HEK293 (cell line): ENCODE measurements at regions not wholly inside any gene's neighbourhood (a gene's known extent, or its start where the extent isn't known, plus 50 kb on each side); places are given as distances from the start of the nearest gene placed in this dataset.

Source experiments
- CTCF ChIA-PET: fragments of 350-600 bp; formaldehyde crosslinking; extraction: SDS; loops from one replicate; lab custom pipeline; 2021; ENCODE audit warnings: antibody characterized with exemption; lab: Yijun Ruan, JAX
- POLR2A ChIA-PET: fragments of 300-600 bp; formaldehyde crosslinking; extraction: SDS; loops from one replicate; lab custom pipeline; 2020; ENCODE audit warnings: antibody characterized with exemption, inconsistent platforms; lab: Yijun Ruan, JAX
- H3K27ac ChIP-seq: fragments of 200-500 bp; sonication (Bioruptor generic); 2 replicates; pipeline ENCODE4 v1.5.1; 2014; ENCODE audit warnings: low read depth, low read length, control low read depth, inconsistent platforms; ENCODE audit errors: extremely low read depth
- H3K36me3 ChIP-seq, 2 experiments: fragments of 200-500 bp in 1 of 2; sonication (Bioruptor generic) in 1 of 2; 1 replicate in 1 of 2; 2 replicates in 1 of 2; pipeline ENCODE4 v1.5.1; 2014 to 2017; ENCODE audit warnings: inconsistent platforms in 2 of 2, low read length in 2 of 2; ENCODE audit not compliant: control insufficient read depth in 2 of 2, insufficient read depth in 1 of 2
- H3K4me1 ChIP-seq: fragments of 200-500 bp; sonication (Bioruptor generic); 2 replicates; pipeline ENCODE4 v1.5.1; 2014; ENCODE audit warnings: mild to moderate bottlenecking, low read length, inconsistent platforms; ENCODE audit not compliant: control insufficient read depth, insufficient read depth
- H3K4me3 ChIP-seq: 2 replicates; pipeline ENCODE4 v1.5.1; 2011; ENCODE audit warnings: low read depth, mild to moderate bottlenecking, control low read depth, low read length, moderate library complexity
- H3K9me3 ChIP-seq: fragments of 200-500 bp; sonication (Bioruptor generic); 2 replicates; pipeline ENCODE4 v1.5.1; 2014; ENCODE audit warnings: low read depth, low read length, inconsistent platforms; ENCODE audit not compliant: control insufficient read depth, insufficient read depth
- HOXA7 ChIP-seq: sonication (generic); formaldehyde crosslinking; IDR thresholded peaks from 2 replicates; pipeline ENCODE4 v1.8.1; 2022; ENCODE audit warnings: missing genetic modification reagents, borderline replicate concordance
- KLF10 ChIP-seq: fragments of 450-650 bp; IDR thresholded peaks from 2 replicates; pipeline ENCODE4 v1.5.1; 2018; ENCODE audit warnings: missing biosample characterization, mild to moderate bottlenecking, missing genetic modification characterization
- SCRT1 ChIP-seq: fragments of 450-650 bp; formaldehyde crosslinking; IDR thresholded peaks from 2 replicates; pipeline ENCODE4 v1.5.1; 2016; ENCODE audit warnings: missing biosample characterization, missing genetic modification characterization, borderline replicate concordance
- ZBTB1 ChIP-seq: fragments of 450-650 bp; formaldehyde crosslinking; IDR thresholded peaks from 2 replicates; pipeline ENCODE4 v1.5.1; 2016; ENCODE audit warnings: missing biosample characterization, missing genetic modification characterization
- ZBTB7A ChIP-seq: fragments of 450-650 bp; formaldehyde crosslinking; IDR thresholded peaks from 2 replicates; pipeline ENCODE4 v1.5.1; 2016; ENCODE audit warnings: low read depth, missing biosample characterization, missing genetic modification characterization
- ZFP41 ChIP-seq: fragments of 450-650 bp; formaldehyde crosslinking; IDR thresholded peaks from 2 replicates; pipeline ENCODE4 v1.5.1; 2016; ENCODE audit warnings: missing biosample characterization, missing genetic modification characterization, borderline replicate concordance
- ZNF155 ChIP-seq: fragments of 450-650 bp; formaldehyde crosslinking; IDR thresholded peaks from 2 replicates; pipeline ENCODE4 v1.5.1; 2016; ENCODE audit warnings: missing biosample characterization, missing genetic modification characterization
- ZNF19 ChIP-seq: fragments of 450-650 bp; formaldehyde crosslinking; IDR thresholded peaks from 2 replicates; pipeline ENCODE4; 2016; ENCODE audit warnings: missing biosample characterization, missing genetic modification characterization, low read depth
- ZNF214 ChIP-seq: fragments of 450-650 bp; formaldehyde crosslinking; IDR thresholded peaks from 2 replicates; pipeline ENCODE4 v1.5.1; 2017; ENCODE audit warnings: missing biosample characterization, mild to moderate bottlenecking, missing genetic modification characterization, borderline replicate concordance
- ZNF501 ChIP-seq: fragments of 450-650 bp; formaldehyde crosslinking; IDR thresholded peaks from 2 replicates; pipeline ENCODE4 v1.5.1; 2016; ENCODE audit warnings: missing biosample characterization, missing genetic modification characterization
- ZNF529 ChIP-seq: fragments of 450-650 bp; formaldehyde crosslinking; IDR thresholded peaks from 2 replicates; pipeline ENCODE4 v1.5.1; 2017; ENCODE audit warnings: missing genetic modification characterization, missing biosample characterization; ENCODE audit not compliant: insufficient replicate concordance
- ZNF544 ChIP-seq: fragments of 450-650 bp; formaldehyde crosslinking; IDR thresholded peaks from 2 replicates; pipeline ENCODE4 v1.5.0; 2017; ENCODE audit warnings: missing biosample characterization, missing genetic modification characterization
- ZNF555 ChIP-seq: fragments of 450-650 bp; formaldehyde crosslinking; conservative IDR thresholded peaks from 2 replicates; pipeline ENCODE4 v1.5.1; 2017; ENCODE audit warnings: missing biosample characterization, mild to moderate bottlenecking, missing genetic modification characterization, inconsistent platforms
- ZNF677 ChIP-seq: fragments of 450-650 bp; IDR thresholded peaks from 2 replicates; pipeline ENCODE4 v1.5.0; 2018; ENCODE audit warnings: missing biosample characterization, mild to moderate bottlenecking, missing genetic modification characterization, moderate library complexity
- ZSCAN23 ChIP-seq: fragments of 450-650 bp; formaldehyde crosslinking; IDR thresholded peaks from 2 replicates; pipeline ENCODE4 v1.5.1; 2016; ENCODE audit warnings: missing biosample characterization, missing genetic modification characterization
- TF ChIP-seq, protein P1 (sequence below): fragments of 450-650 bp; formaldehyde crosslinking; IDR thresholded peaks from 2 replicates; pipeline ENCODE4 v1.5.1; 2017; ENCODE audit warnings: missing biosample characterization, mild to moderate bottlenecking, missing genetic modification characterization, moderate library complexity
- TF ChIP-seq, protein P2 (sequence below): fragments of 450-650 bp; formaldehyde crosslinking; IDR thresholded peaks from 2 replicates; pipeline ENCODE4 v1.5.1; 2016; ENCODE audit warnings: missing biosample characterization, missing genetic modification characterization, low read depth
- TF ChIP-seq, protein P3 (sequence below): fragments of 450-650 bp; formaldehyde crosslinking; IDR thresholded peaks from 2 replicates; pipeline ENCODE4 v1.5.1; 2016; ENCODE audit warnings: missing biosample characterization, missing genetic modification characterization
- TF ChIP-seq, protein P4 (sequence below): fragments of 450-650 bp; formaldehyde crosslinking; IDR thresholded peaks from 2 replicates; pipeline ENCODE4 v1.5.1; 2017; ENCODE audit warnings: missing biosample characterization, missing genetic modification characterization
- TF ChIP-seq, protein P5 (sequence below): fragments of 450-650 bp; formaldehyde crosslinking; IDR thresholded peaks from 2 replicates; pipeline ENCODE4 v1.5.1; 2016; ENCODE audit warnings: missing biosample characterization, missing genetic modification characterization
- TF ChIP-seq, protein P6 (sequence below): fragments of 450-650 bp; formaldehyde crosslinking; IDR thresholded peaks from 2 replicates; pipeline ENCODE4 v1.5.0; 2017; ENCODE audit warnings: missing biosample characterization, missing genetic modification characterization, borderline replicate concordance

DNA sequence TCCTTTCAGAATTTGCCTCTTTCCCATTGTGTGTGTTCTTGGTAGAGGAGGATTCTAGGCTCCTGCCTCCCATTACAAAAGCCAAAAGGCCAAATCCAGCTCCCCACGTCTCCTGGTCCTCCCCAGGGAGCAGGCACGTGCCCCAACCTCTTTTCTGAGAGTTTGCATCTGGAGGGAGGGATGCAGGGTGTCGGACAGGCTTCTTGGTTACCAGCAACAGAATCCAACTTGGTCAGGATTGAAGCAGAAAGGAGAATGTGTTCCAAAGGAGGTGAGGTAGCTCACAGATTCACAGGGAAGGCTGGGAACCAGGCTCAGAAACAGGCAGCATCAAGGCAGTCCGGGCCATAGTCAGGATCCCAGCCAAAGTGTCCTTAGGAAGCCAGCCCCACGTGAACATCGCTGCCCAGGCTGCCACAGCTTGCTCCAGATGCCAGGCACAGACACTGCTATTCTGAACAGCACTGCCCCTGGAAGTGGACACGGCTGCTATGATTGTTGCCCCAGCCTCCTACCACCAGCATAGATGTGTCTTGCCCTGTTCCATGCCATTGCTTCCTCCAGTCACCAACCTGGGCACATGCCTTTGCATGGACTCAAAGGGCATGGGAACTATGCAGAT, 264.2 kb upstream of the ZMIZ1 start:
- no peak overlapping the region; the same call in 1 of the 2 replicates for H3K27ac ChIP-seq
- ChIA-PET CTCF (interaction anchor here (0.6 kb wide), 1 partner anchor 250 kb away, joined by 3 read pairs; no protein-coding TSS in a partner anchor), POLR2A (interaction anchor here (1.0 kb wide), 1 partner anchor 17 kb away, joined by 3 read pairs; no protein-coding TSS in a partner anchor)
- H3K9me3 ChIP-seq: no peaks in the 10 kb centered on the region
- H3K36me3 ChIP-seq: no peaks in the 10 kb centered on the region
- no peak for TF ChIP-seq ZNF677 (tag by site-specific recombination)
- no peak for TF ChIP-seq ZBTB1 (tag by site-specific recombination)
- TF ChIP-seq, protein P1, sequence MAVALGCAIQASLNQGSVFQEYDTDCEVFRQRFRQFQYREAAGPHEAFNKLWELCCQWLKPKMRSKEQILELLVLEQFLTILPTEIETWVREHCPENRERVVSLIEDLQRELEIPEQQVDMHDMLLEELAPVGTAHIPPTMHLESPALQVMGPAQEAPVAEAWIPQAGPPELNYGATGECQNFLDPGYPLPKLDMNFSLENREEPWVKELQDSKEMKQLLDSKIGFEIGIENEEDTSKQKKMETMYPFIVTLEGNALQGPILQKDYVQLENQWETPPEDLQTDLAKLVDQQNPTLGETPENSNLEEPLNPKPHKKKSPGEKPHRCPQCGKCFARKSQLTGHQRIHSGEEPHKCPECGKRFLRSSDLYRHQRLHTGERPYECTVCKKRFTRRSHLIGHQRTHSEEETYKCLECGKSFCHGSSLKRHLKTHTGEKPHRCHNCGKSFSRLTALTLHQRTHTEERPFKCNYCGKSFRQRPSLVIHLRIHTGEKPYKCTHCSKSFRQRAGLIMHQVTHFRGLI: no peak
- TF ChIP-seq ZBTB7A (tag by site-specific recombination): no peak
- TF ChIP-seq ZFP41 (tag by site-specific recombination): no peak
- no peak for TF ChIP-seq SCRT1 (tag by site-specific recombination)
- TF ChIP-seq ZNF19 (tag by site-specific recombination): no peak
- no peak for TF ChIP-seq ZNF529
- TF ChIP-seq ZNF214 (tag by site-specific recombination): no peak
- TF ChIP-seq, all 188 proteins: peak for 0
- Histone ChIP-seq H3K4me3 (no peak overlapping the region), H3K4me1 (peaks cover 7% of the 10 kb centered on the region; the same call in 1 of the 2 replicates)

DNA sequence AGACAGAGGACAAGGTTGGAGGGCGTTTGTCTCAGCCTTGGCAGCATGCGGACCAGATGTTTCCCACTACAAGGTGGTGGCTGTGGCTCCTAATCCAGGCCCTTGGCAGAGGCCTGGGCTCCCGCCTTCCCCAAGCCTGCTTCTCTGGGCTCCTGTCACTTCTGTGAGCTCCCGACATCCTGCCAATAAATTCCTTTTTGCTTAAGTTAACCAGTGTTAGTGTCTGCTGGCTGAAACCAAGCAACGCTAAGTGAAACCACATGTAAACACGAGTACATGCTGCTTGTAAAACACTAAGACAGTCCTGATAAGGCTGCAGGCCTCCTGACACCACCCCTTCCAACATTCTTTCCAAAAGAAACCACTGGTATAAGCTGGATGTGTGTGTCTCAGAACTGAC, 263.6 kb upstream of the ZMIZ1 start:
- ChIA-PET POLR2A (interaction anchor here (1.0 kb wide), 1 partner anchor 16 kb away, joined by 3 read pairs; no protein-coding TSS in a partner anchor), CTCF (interaction anchor here (0.6 kb wide), 2 partner anchors 19 to 249 kb away, joined by 3 read pairs; no protein-coding TSS in a partner anchor)
- H3K27ac ChIP-seq: peak overlapping the region; percentile 25
- H3K36me3 ChIP-seq: no peaks in the 10 kb centered on the region
- no peak overlapping the region for H3K4me3 ChIP-seq
- H3K9me3 ChIP-seq: no peaks in the 10 kb centered on the region
- peaks cover 7% of the 10 kb centered on the region; the same call in 1 of the 2 replicates for H3K4me1 ChIP-seq
- TF ChIP-seq, protein P2, sequence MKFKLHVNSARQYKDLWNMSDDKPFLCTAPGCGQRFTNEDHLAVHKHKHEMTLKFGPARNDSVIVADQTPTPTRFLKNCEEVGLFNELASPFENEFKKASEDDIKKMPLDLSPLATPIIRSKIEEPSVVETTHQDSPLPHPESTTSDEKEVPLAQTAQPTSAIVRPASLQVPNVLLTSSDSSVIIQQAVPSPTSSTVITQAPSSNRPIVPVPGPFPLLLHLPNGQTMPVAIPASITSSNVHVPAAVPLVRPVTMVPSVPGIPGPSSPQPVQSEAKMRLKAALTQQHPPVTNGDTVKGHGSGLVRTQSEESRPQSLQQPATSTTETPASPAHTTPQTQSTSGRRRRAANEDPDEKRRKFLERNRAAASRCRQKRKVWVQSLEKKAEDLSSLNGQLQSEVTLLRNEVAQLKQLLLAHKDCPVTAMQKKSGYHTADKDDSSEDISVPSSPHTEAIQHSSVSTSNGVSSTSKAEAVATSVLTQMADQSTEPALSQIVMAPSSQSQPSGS: no peak
- TF ChIP-seq, protein P3, sequence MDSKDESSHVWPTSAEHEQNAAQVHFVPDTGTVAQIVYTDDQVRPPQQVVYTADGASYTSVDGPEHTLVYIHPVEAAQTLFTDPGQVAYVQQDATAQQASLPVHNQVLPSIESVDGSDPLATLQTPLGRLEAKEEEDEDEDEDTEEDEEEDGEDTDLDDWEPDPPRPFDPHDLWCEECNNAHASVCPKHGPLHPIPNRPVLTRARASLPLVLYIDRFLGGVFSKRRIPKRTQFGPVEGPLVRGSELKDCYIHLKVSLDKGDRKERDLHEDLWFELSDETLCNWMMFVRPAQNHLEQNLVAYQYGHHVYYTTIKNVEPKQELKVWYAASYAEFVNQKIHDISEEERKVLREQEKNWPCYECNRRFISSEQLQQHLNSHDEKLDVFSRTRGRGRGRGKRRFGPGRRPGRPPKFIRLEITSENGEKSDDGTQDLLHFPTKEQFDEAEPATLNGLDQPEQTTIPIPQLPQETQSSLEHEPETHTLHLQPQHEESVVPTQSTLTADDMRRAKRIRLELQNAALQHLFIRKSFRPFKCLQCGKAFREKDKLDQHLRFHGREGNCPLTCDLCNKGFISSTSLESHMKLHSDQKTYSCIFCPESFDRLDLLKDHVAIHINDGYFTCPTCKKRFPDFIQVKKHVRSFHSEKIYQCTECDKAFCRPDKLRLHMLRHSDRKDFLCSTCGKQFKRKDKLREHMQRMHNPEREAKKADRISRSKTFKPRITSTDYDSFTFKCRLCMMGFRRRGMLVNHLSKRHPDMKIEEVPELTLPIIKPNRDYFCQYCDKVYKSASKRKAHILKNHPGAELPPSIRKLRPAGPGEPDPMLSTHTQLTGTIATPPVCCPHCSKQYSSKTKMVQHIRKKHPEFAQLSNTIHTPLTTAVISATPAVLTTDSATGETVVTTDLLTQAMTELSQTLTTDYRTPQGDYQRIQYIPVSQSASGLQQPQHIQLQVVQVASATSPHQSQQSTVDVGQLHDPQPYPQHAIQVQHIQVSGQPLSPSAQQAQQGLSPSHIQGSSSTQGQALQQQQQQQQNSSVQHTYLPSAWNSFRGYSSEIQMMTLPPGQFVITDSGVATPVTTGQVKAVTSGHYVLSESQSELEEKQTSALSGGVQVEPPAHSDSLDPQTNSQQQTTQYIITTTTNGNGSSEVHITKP (tag by site-specific recombination): peak; percentile 40
- no peak for TF ChIP-seq HOXA7 (CRISPR knock-in tag)
- no peak for TF ChIP-seq ZNF155
- no peak for TF ChIP-seq ZSCAN23 (tag by site-specific recombination)
- no peak for TF ChIP-seq KLF10 (tag by site-specific recombination)
- TF ChIP-seq, protein P4, sequence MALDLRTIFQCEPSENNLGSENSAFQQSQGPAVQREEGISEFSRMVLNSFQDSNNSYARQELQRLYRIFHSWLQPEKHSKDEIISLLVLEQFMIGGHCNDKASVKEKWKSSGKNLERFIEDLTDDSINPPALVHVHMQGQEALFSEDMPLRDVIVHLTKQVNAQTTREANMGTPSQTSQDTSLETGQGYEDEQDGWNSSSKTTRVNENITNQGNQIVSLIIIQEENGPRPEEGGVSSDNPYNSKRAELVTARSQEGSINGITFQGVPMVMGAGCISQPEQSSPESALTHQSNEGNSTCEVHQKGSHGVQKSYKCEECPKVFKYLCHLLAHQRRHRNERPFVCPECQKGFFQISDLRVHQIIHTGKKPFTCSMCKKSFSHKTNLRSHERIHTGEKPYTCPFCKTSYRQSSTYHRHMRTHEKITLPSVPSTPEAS: no peak
- TF ChIP-seq, protein P5, sequence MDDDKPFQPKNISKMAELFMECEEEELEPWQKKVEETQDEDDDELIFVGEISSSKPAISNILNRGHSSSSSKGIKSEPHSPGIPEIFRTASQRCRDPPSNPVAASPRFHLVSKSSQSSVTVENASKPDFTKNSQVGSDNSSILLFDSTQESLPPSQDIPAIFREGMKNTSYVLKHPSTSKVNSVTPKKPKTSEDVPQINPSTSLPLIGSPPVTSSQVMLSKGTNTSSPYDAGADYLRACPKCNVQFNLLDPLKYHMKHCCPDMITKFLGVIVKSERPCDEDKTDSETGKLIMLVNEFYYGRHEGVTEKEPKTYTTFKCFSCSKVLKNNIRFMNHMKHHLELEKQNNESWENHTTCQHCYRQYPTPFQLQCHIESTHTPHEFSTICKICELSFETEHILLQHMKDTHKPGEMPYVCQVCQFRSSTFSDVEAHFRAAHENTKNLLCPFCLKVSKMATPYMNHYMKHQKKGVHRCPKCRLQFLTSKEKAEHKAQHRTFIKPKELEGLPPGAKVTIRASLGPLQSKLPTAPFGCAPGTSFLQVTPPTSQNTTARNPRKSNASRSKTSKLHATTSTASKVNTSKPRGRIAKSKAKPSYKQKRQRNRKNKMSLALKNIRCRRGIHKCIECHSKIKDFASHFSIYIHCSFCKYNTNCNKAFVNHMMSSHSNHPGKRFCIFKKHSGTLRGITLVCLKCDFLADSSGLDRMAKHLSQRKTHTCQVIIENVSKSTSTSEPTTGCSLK (tag by site-specific recombination): no peak
- TF ChIP-seq ZNF544 (tag by site-specific recombination): no peak
- TF ChIP-seq, protein P6, sequence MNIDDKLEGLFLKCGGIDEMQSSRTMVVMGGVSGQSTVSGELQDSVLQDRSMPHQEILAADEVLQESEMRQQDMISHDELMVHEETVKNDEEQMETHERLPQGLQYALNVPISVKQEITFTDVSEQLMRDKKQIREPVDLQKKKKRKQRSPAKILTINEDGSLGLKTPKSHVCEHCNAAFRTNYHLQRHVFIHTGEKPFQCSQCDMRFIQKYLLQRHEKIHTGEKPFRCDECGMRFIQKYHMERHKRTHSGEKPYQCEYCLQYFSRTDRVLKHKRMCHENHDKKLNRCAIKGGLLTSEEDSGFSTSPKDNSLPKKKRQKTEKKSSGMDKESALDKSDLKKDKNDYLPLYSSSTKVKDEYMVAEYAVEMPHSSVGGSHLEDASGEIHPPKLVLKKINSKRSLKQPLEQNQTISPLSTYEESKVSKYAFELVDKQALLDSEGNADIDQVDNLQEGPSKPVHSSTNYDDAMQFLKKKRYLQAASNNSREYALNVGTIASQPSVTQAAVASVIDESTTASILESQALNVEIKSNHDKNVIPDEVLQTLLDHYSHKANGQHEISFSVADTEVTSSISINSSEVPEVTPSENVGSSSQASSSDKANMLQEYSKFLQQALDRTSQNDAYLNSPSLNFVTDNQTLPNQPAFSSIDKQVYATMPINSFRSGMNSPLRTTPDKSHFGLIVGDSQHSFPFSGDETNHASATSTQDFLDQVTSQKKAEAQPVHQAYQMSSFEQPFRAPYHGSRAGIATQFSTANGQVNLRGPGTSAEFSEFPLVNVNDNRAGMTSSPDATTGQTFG (tag by site-specific recombination): no peak
- no peak for TF ChIP-seq ZNF555 (tag by site-specific recombination)
- TF ChIP-seq ZNF501 (tag by site-specific recombination): no peak
